HEK293 (cell line): ENCODE measurements at regions not wholly inside any gene's neighbourhood (a gene's known extent, or its start where the extent isn't known, plus 50 kb on each side); places are given as distances from the start of the nearest gene placed in this dataset.

Source experiments
- CTCF ChIA-PET: fragments of 350-600 bp; formaldehyde crosslinking; extraction: SDS; loops from one replicate; lab custom pipeline; 2021; ENCODE audit warnings: antibody characterized with exemption; lab: Yijun Ruan, JAX
- POLR2A ChIA-PET: fragments of 300-600 bp; formaldehyde crosslinking; extraction: SDS; loops from one replicate; lab custom pipeline; 2020; ENCODE audit warnings: antibody characterized with exemption, inconsistent platforms; lab: Yijun Ruan, JAX
- H3K27ac ChIP-seq: fragments of 200-500 bp; sonication (Bioruptor generic); 2 replicates; pipeline ENCODE4 v1.5.1; 2014; ENCODE audit warnings: low read depth, low read length, control low read depth, inconsistent platforms; ENCODE audit errors: extremely low read depth
- H3K36me3 ChIP-seq, 2 experiments: fragments of 200-500 bp in 1 of 2; sonication (Bioruptor generic) in 1 of 2; 1 replicate in 1 of 2; 2 replicates in 1 of 2; pipeline ENCODE4 v1.5.1; 2014 to 2017; ENCODE audit warnings: inconsistent platforms in 2 of 2, low read length in 2 of 2; ENCODE audit not compliant: control insufficient read depth in 2 of 2, insufficient read depth in 1 of 2
- H3K4me1 ChIP-seq: fragments of 200-500 bp; sonication (Bioruptor generic); 2 replicates; pipeline ENCODE4 v1.5.1; 2014; ENCODE audit warnings: mild to moderate bottlenecking, low read length, inconsistent platforms; ENCODE audit not compliant: control insufficient read depth, insufficient read depth
- H3K4me3 ChIP-seq: 2 replicates; pipeline ENCODE4 v1.5.1; 2011; ENCODE audit warnings: low read depth, mild to moderate bottlenecking, control low read depth, low read length, moderate library complexity
- H3K9me3 ChIP-seq: fragments of 200-500 bp; sonication (Bioruptor generic); 2 replicates; pipeline ENCODE4 v1.5.1; 2014; ENCODE audit warnings: low read depth, low read length, inconsistent platforms; ENCODE audit not compliant: control insufficient read depth, insufficient read depth
- ATF2 ChIP-seq: fragments of 450-650 bp; formaldehyde crosslinking; IDR thresholded peaks from 2 replicates; pipeline ENCODE4 v1.5.1; 2016; ENCODE audit warnings: missing biosample characterization, missing genetic modification characterization, low read depth
- EGR2 ChIP-seq: fragments of 450-650 bp; formaldehyde crosslinking; IDR thresholded peaks from 2 replicates; pipeline ENCODE4 v1.5.1; 2016; ENCODE audit warnings: low read depth, missing biosample characterization, missing genetic modification characterization
- FEZF1 ChIP-seq: fragments of 450-650 bp; formaldehyde crosslinking; IDR thresholded peaks from 2 replicates; pipeline ENCODE4 v1.5.1; 2016; ENCODE audit warnings: missing biosample characterization, missing genetic modification characterization
- IKZF3 ChIP-seq: fragments of 450-650 bp; IDR thresholded peaks from 2 replicates; pipeline ENCODE4 v1.5.0; 2018; ENCODE audit warnings: missing biosample characterization, mild to moderate bottlenecking, missing genetic modification characterization, moderate library complexity
- ZBTB20 ChIP-seq: fragments of 450-650 bp; formaldehyde crosslinking; IDR thresholded peaks from 2 replicates; pipeline ENCODE4 v1.5.1; 2016; ENCODE audit warnings: missing biosample characterization, missing genetic modification characterization
- ZBTB21 ChIP-seq: fragments of 450-650 bp; formaldehyde crosslinking; IDR thresholded peaks from 2 replicates; pipeline ENCODE4 v1.5.1; 2017; ENCODE audit warnings: missing biosample characterization, missing genetic modification characterization
- ZNF10 ChIP-seq: fragments of 450-650 bp; formaldehyde crosslinking; IDR thresholded peaks from 2 replicates; pipeline ENCODE4 v1.5.1; 2017; ENCODE audit warnings: missing biosample characterization, missing genetic modification characterization
- ZNF112 ChIP-seq: fragments of 450-650 bp; formaldehyde crosslinking; IDR thresholded peaks from 2 replicates; pipeline ENCODE4 v1.5.0; 2017; ENCODE audit warnings: missing biosample characterization, missing genetic modification characterization
- ZNF350 ChIP-seq: fragments of 450-650 bp; formaldehyde crosslinking; IDR thresholded peaks from 2 replicates; pipeline ENCODE4 v1.5.0; 2017; ENCODE audit warnings: missing biosample characterization, mild to moderate bottlenecking, missing genetic modification characterization
- ZNF404 ChIP-seq: fragments of 450-650 bp; formaldehyde crosslinking; IDR thresholded peaks from 2 replicates; pipeline ENCODE4 v1.5.1; 2017; ENCODE audit warnings: missing biosample characterization, missing genetic modification characterization
- ZNF48 ChIP-seq: fragments of 450-650 bp; formaldehyde crosslinking; IDR thresholded peaks from 2 replicates; pipeline ENCODE4 v1.5.1; 2016; ENCODE audit warnings: missing biosample characterization, missing genetic modification characterization
- ZNF529 ChIP-seq: fragments of 450-650 bp; formaldehyde crosslinking; IDR thresholded peaks from 2 replicates; pipeline ENCODE4 v1.5.1; 2017; ENCODE audit warnings: missing genetic modification characterization, missing biosample characterization; ENCODE audit not compliant: insufficient replicate concordance
- ZNF555 ChIP-seq: fragments of 450-650 bp; formaldehyde crosslinking; conservative IDR thresholded peaks from 2 replicates; pipeline ENCODE4 v1.5.1; 2017; ENCODE audit warnings: missing biosample characterization, mild to moderate bottlenecking, missing genetic modification characterization, inconsistent platforms
- ZNF560 ChIP-seq: fragments of 450-650 bp; formaldehyde crosslinking; IDR thresholded peaks from 2 replicates; pipeline ENCODE4 v1.5.1; 2017; ENCODE audit warnings: missing biosample characterization, missing genetic modification characterization, borderline replicate concordance
- ZNF585B ChIP-seq: fragments of 450-650 bp; formaldehyde crosslinking; IDR thresholded peaks from 2 replicates; pipeline ENCODE4 v1.5.1; 2016; ENCODE audit warnings: missing biosample characterization, missing genetic modification characterization
- ZNF623 ChIP-seq: fragments of 450-650 bp; formaldehyde crosslinking; IDR thresholded peaks from 2 replicates; pipeline ENCODE4 v1.5.1; 2016; ENCODE audit warnings: missing biosample characterization, missing genetic modification characterization
- ZNF624 ChIP-seq: fragments of 450-650 bp; formaldehyde crosslinking; IDR thresholded peaks from 2 replicates; pipeline ENCODE4 v1.5.1; 2017; ENCODE audit warnings: missing biosample characterization, missing genetic modification characterization
- ZNF692 ChIP-seq: fragments of 450-650 bp; formaldehyde crosslinking; IDR thresholded peaks from 2 replicates; pipeline ENCODE4 v1.5.1; 2016; ENCODE audit warnings: missing biosample characterization, missing genetic modification characterization
- ZNF701 ChIP-seq: fragments of 450-650 bp; formaldehyde crosslinking; IDR thresholded peaks from 2 replicates; pipeline ENCODE4 v1.5.1; 2016; ENCODE audit warnings: missing biosample characterization, missing genetic modification characterization
- TF ChIP-seq, protein P1 (sequence below): fragments of 450-650 bp; formaldehyde crosslinking; IDR thresholded peaks from 2 replicates; pipeline ENCODE4 v1.5.1; 2016; ENCODE audit warnings: missing biosample characterization, missing genetic modification characterization
- TF ChIP-seq, protein P2 (sequence below): fragments of 450-650 bp; formaldehyde crosslinking; IDR thresholded peaks from 2 replicates; pipeline ENCODE4 v1.5.1; 2017; ENCODE audit warnings: missing biosample characterization, missing genetic modification characterization

GRCh38 chr7:26477381-26477990 lies 185.8 kb downstream of the SNX10 start:
- TF ChIP-seq ZNF112 (tag by site-specific recombination), result no peak
- TF ChIP-seq ZNF624 (tag by site-specific recombination), result no peak
- TF ChIP-seq ZNF404, result no peak
- no peak for TF ChIP-seq EGR2 (tag by site-specific recombination)
- no peak for TF ChIP-seq ATF2 (tag by site-specific recombination)
- TF ChIP-seq ZNF350 (tag by site-specific recombination), result no peak
- TF ChIP-seq ZNF48, result no peak
- TF ChIP-seq ZNF529 (tag by site-specific recombination), result no peak
- no peak for TF ChIP-seq FEZF1 (tag by site-specific recombination)
- TF ChIP-seq IKZF3 (tag by site-specific recombination), result no peak
- no peak overlapping the region for H3K4me3 ChIP-seq
- CTCF ChIA-PET, result no interaction called here
- no peaks in the 10 kb centered on the region for H3K9me3 ChIP-seq
- H3K27ac ChIP-seq, result no peak overlapping the region
- no peaks in the 10 kb centered on the region for H3K4me1 ChIP-seq
- H3K36me3 ChIP-seq, result no peaks in the 10 kb centered on the region
- POLR2A ChIA-PET, result no interaction called here

GRCh38 chr7:26478550-26478949 lies 186.9 kb downstream of the SNX10 start:
- TF ChIP-seq, protein P1, sequence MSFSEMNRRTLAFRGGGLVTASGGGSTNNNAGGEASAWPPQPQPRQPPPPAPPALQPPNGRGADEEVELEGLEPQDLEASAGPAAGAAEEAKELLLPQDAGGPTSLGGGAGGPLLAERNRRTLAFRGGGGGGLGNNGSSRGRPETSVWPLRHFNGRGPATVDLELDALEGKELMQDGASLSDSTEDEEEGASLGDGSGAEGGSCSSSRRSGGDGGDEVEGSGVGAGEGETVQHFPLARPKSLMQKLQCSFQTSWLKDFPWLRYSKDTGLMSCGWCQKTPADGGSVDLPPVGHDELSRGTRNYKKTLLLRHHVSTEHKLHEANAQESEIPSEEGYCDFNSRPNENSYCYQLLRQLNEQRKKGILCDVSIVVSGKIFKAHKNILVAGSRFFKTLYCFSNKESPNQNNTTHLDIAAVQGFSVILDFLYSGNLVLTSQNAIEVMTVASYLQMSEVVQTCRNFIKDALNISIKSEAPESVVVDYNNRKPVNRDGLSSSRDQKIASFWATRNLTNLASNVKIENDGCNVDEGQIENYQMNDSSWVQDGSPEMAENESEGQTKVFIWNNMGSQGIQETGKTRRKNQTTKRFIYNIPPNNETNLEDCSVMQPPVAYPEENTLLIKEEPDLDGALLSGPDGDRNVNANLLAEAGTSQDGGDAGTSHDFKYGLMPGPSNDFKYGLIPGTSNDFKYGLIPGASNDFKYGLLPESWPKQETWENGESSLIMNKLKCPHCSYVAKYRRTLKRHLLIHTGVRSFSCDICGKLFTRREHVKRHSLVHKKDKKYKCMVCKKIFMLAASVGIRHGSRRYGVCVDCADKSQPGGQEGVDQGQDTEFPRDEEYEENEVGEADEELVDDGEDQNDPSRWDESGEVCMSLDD (tag by site-specific recombination), result no peak
- TF ChIP-seq ZNF555 (tag by site-specific recombination), result no peak
- TF ChIP-seq ZNF585B (tag by site-specific recombination), result no peak
- no peak for TF ChIP-seq ZNF560 (tag by site-specific recombination)
- no peak for TF ChIP-seq ZNF701 (tag by site-specific recombination)
- no peak for TF ChIP-seq ZNF692 (tag by site-specific recombination)
- no peak for TF ChIP-seq IKZF3 (tag by site-specific recombination)
- TF ChIP-seq ZBTB21, result no peak
- TF ChIP-seq, protein P2, sequence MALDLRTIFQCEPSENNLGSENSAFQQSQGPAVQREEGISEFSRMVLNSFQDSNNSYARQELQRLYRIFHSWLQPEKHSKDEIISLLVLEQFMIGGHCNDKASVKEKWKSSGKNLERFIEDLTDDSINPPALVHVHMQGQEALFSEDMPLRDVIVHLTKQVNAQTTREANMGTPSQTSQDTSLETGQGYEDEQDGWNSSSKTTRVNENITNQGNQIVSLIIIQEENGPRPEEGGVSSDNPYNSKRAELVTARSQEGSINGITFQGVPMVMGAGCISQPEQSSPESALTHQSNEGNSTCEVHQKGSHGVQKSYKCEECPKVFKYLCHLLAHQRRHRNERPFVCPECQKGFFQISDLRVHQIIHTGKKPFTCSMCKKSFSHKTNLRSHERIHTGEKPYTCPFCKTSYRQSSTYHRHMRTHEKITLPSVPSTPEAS, result no peak
- no peak for TF ChIP-seq ZNF10 (tag by site-specific recombination)
- TF ChIP-seq ZBTB20, result no peak
- no peak for TF ChIP-seq ZNF623 (tag by site-specific recombination)
- no peaks in the 10 kb centered on the region for H3K36me3 ChIP-seq
- no peak overlapping the region for H3K4me3 ChIP-seq
- ChIA-PET POLR2A (no interaction called here), CTCF (no interaction called here)
- H3K4me1 ChIP-seq, result no peaks in the 10 kb centered on the region
- H3K27ac ChIP-seq, result no peak overlapping the region
- no peaks in the 10 kb centered on the region for H3K9me3 ChIP-seq
